ENCODE measurements at regions not wholly inside any gene's neighbourhood (a gene's known extent, or its start where the extent isn't known, plus 50 kb on each side); places are given as distances from the start of the nearest gene placed in this dataset.
"Not testable (repeated sequence)": the region's sequence is repeated elsewhere in the genome, so short reads cannot be mapped to it uniquely, and the experiment has no call there.

- not testable (repeated sequence) for TF ChIP-seq POLR2A, CTCF (IDR thresholded peaks at IDR 0.05)
These were observed 947.2 kb downstream of the TUBA3C start for GRCh38 chr13:18234451-18234850.
